ENCODE measurements at regions not wholly inside any gene's neighbourhood (a gene's known extent, or its start where the extent isn't known, plus 50 kb on each side); places are given as distances from the start of the nearest gene placed in this dataset.

DNA sequence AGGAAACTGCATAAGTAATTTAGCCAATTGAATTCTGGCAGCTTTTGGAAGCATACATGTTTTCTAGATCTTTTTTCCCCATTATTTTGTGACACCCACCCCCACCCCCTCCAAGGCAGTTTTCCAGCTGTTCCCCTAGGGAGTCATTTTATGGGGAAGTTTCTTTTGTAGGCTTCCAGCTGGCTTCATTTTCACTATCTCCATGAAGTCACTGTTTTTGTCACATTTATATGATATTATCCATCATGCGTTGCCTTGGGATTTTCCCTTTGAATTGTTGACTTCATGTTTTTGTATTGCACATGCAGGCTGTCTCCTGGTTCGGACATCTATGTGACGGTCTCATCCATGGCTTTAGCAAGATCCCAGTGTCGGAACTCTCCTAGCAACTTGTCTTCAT lies 233.6 kb upstream of the RGS6 start:
- TF ChIP-seq, protein P1, sequence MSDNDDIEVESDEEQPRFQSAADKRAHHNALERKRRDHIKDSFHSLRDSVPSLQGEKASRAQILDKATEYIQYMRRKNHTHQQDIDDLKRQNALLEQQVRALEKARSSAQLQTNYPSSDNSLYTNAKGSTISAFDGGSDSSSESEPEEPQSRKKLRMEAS (IDR thresholded peaks at IDR 0.05; ENCODE audit: low read depth, low read length) = no peak
- TF ChIP-seq MYC (IDR thresholded peaks at IDR 0.05; ENCODE audit: low read depth, low read length) = no peak
- TF ChIP-seq, protein P2, sequence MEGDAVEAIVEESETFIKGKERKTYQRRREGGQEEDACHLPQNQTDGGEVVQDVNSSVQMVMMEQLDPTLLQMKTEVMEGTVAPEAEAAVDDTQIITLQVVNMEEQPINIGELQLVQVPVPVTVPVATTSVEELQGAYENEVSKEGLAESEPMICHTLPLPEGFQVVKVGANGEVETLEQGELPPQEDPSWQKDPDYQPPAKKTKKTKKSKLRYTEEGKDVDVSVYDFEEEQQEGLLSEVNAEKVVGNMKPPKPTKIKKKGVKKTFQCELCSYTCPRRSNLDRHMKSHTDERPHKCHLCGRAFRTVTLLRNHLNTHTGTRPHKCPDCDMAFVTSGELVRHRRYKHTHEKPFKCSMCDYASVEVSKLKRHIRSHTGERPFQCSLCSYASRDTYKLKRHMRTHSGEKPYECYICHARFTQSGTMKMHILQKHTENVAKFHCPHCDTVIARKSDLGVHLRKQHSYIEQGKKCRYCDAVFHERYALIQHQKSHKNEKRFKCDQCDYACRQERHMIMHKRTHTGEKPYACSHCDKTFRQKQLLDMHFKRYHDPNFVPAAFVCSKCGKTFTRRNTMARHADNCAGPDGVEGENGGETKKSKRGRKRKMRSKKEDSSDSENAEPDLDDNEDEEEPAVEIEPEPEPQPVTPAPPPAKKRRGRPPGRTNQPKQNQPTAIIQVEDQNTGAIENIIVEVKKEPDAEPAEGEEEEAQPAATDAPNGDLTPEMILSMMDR (IDR thresholded peaks at IDR 0.05; ENCODE audit: low read depth, low read length) = no peak
- TF ChIP-seq POLR2A (IDR thresholded peaks at IDR 0.05; ENCODE audit: extremely low read depth, insufficient read length) = no peak
- no peak for DNase-seq (ENCODE audit: low read depth)
- no peak overlapping the region for H3K4me3 ChIP-seq (ENCODE audit: low read depth, low read length)

DNA sequence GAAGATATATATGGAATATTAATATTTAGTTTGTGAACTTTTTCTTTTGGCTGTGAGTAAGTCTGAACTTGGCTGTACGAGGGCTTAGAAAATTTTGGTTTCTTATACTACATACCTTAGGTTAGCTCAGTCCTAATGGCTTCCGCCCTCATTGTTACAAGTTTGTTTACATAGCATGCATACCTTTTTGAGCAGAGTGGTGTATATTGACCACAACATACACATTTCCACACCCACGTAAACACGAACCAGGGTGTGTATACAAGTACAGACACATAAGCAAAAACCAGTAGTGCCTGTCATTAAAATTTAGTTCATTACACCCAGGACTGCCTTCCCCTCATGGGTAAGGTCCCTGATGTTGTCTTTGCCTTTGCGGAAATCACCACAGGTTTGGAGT lies 230.2 kb upstream of the RGS6 start:
- TF ChIP-seq, protein P1 (IDR thresholded peaks at IDR 0.05; ENCODE audit: low read depth, low read length) = no peak
- TF ChIP-seq POLR2A (IDR thresholded peaks at IDR 0.05; ENCODE audit: extremely low read depth, insufficient read length) (no peak), MYC (IDR thresholded peaks at IDR 0.05; ENCODE audit: low read depth, low read length) (no peak)
- TF ChIP-seq, protein P2 (IDR thresholded peaks at IDR 0.05; ENCODE audit: low read depth, low read length) = no peak
- no peak overlapping the region for H3K4me3 ChIP-seq (ENCODE audit: low read depth, low read length)
- DNase-seq (ENCODE audit: low read depth) = no peak

DNA sequence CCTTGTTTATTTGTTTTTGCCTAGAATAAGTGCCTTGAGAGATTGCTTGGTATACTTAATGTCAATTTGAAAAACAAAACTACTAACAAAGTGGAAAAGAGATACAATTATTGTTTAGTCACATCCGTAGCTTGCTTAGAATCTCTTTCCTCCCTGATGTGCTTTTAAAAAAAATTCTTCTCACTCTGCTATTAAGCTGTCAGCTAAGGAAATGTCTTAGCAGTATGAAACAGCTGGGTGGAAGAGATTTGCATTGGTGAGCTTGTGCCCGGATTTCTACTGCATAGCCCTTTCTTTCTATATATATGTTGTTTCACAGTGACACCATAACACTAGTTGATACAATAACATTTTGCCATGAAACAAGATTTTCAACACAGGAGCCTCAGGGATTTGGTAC lies 229.4 kb upstream of the RGS6 start:
- no peak overlapping the region for H3K4me3 ChIP-seq (ENCODE audit: low read depth, low read length)
- no peak for DNase-seq (ENCODE audit: low read depth)
- TF ChIP-seq, protein P2 (IDR thresholded peaks at IDR 0.05; ENCODE audit: low read depth, low read length) = no peak
- TF ChIP-seq, protein P1 (IDR thresholded peaks at IDR 0.05; ENCODE audit: low read depth, low read length) = no peak
- TF ChIP-seq POLR2A (IDR thresholded peaks at IDR 0.05; ENCODE audit: extremely low read depth, insufficient read length) (no peak), MYC (IDR thresholded peaks at IDR 0.05; ENCODE audit: low read depth, low read length) (no peak)

DNA sequence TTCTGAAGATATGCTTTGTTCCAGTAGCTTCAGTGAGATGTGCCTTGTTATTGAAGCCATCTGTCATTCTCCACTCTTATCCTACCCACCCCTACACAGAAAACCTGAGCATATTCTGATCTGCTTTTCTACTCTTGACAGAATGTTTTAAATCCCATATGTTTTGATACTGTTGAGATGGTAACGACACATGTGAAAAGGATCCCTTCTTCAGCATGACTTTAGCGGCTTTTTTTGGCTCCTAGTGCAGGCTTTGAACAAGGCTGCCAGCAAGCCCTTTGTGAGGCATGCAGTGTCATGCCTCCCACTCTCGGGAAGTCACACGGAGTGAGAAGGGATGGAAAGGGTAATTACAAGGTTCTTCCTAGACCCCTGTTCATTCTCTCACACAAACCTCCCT lies 228.8 kb upstream of the RGS6 start:
- no peak for TF ChIP-seq MYC (IDR thresholded peaks at IDR 0.05; ENCODE audit: low read depth, low read length)
- TF ChIP-seq, protein P2 (IDR thresholded peaks at IDR 0.05; ENCODE audit: low read depth, low read length) = no peak
- TF ChIP-seq POLR2A (IDR thresholded peaks at IDR 0.05; ENCODE audit: extremely low read depth, insufficient read length) = no peak
- TF ChIP-seq, protein P1 (IDR thresholded peaks at IDR 0.05; ENCODE audit: low read depth, low read length) = no peak
- DNase-seq (ENCODE audit: low read depth) = no peak

DNA sequence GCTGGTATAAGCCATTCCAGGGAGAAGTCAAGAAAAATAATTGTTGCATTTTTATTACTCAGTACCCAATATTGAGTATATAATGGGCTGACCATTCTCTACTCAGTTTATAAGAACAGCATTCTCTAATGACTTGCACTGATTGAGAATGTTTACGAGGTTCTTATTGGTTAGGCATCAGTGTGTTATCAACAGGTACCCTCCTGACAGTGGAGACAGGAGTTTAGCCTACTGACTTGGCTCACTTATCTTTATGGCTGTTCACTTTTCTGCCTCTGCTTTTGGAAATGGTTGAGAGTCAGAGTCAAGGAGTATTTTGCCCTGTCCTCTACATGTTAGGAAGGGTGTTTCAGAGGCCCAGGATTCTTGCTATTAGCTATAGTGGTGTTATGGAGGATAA lies 228.0 kb upstream of the RGS6 start:
- no peak overlapping the region for H3K4me3 ChIP-seq (ENCODE audit: low read depth, low read length)
- no peak for DNase-seq (ENCODE audit: low read depth)
- TF ChIP-seq MYC (IDR thresholded peaks at IDR 0.05; ENCODE audit: low read depth, low read length) (no peak), POLR2A (IDR thresholded peaks at IDR 0.05; ENCODE audit: extremely low read depth, insufficient read length) (no peak)
- TF ChIP-seq, protein P2 (IDR thresholded peaks at IDR 0.05; ENCODE audit: low read depth, low read length) = no peak
- TF ChIP-seq, protein P1 (IDR thresholded peaks at IDR 0.05; ENCODE audit: low read depth, low read length) = no peak

More for the DNA sequence above, 228.8 kb upstream of the RGS6 start:
- no peak overlapping the region for H3K4me3 ChIP-seq (ENCODE audit: low read depth, low read length)

DNA sequence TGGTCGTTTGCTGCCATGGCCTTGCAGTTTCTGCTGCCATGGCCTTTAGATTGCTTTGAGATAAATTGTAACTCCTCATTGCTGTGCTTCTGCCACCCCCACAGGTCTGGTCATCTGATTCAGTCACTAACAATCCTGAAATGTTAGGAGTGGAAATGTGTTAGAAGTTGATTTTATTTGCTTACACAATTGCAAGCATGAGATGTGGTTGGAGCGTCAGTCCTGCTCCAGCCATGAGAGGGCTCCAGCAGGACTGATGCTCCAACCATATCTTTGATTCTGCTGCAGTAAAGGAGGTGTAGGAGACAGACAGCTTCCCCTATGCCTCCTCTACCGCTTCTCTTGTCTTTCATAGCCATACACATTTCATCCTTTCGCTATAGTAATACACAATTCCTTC lies 226.8 kb upstream of the RGS6 start:
- H3K4me3 ChIP-seq (ENCODE audit: low read depth, low read length) = no peak overlapping the region
- no peak for TF ChIP-seq MYC (IDR thresholded peaks at IDR 0.05; ENCODE audit: low read depth, low read length)
- TF ChIP-seq, protein P2 (IDR thresholded peaks at IDR 0.05; ENCODE audit: low read depth, low read length) = peak; percentile 10
- peak; percentile 6 for DNase-seq (ENCODE audit: low read depth)

Measured in NB4 (cell line).